ENCODE measurements at regions not wholly inside any gene's neighbourhood (a gene's known extent, or its start where the extent isn't known, plus 50 kb on each side); places are given as distances from the start of the nearest gene placed in this dataset.

- no peak for DNase-seq (ENCODE audit: extremely low read depth, insufficient read length)
These were observed 218.8 kb upstream of the MAP3K7 start for GRCh38 chr6:90805619-90806155.

DNA sequence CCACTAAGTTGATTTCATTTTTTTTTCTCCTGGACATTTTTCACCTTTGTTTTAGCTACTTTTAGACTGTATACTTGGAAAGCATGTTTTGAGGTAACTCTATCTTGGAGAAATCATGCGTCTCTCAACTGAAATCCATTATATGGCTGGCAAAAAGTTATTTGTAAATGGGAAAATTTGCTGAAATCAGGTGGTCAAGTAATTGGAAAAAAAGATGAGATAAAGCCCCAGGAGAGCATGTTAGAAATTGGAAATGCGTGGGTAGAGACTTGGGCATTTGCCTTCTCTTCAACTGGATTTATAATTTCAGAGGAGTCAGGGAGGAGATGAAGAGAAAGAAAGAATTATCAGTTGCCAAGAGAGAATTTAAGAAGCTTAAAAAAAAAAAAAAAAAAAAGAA, 217.1 kb upstream of the MAP3K7 start:
- H3K27me3 ChIP-seq (replicated peaks; ENCODE audit: control insufficient read depth, insufficient read depth, low read length), result no peaks in the 10 kb centered on the region; the same call in 1 of the 2 replicates
- no peak for DNase-seq (ENCODE audit: extremely low read depth, insufficient read length)
- no peaks in the 10 kb centered on the region for H3K36me3 ChIP-seq (ENCODE audit: control insufficient read depth, insufficient read depth, low read length)
- TF ChIP-seq, protein P1, sequence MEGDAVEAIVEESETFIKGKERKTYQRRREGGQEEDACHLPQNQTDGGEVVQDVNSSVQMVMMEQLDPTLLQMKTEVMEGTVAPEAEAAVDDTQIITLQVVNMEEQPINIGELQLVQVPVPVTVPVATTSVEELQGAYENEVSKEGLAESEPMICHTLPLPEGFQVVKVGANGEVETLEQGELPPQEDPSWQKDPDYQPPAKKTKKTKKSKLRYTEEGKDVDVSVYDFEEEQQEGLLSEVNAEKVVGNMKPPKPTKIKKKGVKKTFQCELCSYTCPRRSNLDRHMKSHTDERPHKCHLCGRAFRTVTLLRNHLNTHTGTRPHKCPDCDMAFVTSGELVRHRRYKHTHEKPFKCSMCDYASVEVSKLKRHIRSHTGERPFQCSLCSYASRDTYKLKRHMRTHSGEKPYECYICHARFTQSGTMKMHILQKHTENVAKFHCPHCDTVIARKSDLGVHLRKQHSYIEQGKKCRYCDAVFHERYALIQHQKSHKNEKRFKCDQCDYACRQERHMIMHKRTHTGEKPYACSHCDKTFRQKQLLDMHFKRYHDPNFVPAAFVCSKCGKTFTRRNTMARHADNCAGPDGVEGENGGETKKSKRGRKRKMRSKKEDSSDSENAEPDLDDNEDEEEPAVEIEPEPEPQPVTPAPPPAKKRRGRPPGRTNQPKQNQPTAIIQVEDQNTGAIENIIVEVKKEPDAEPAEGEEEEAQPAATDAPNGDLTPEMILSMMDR (IDR thresholded peaks at IDR 0.05; ENCODE audit: insufficient read depth, low read length, poor library complexity, severe bottlenecking), result no peak
- no peak overlapping the region for H3K4me3 ChIP-seq (replicated peaks; ENCODE audit: low read depth, low read length)

More at GRCh38 chr6:90805619-90806155, 218.8 kb upstream of the MAP3K7 start:
- Histone ChIP-seq H3K27me3 (replicated peaks; ENCODE audit: control insufficient read depth, insufficient read depth, low read length) (no peaks in the 10 kb centered on the region), H3K36me3 (ENCODE audit: control insufficient read depth, insufficient read depth, low read length) (no peaks in the 10 kb centered on the region), H3K4me3 (replicated peaks; ENCODE audit: low read depth, low read length) (no peak overlapping the region)
- TF ChIP-seq, protein P1 (IDR thresholded peaks at IDR 0.05; ENCODE audit: insufficient read depth, low read length, poor library complexity, severe bottlenecking), result no peak

DNA sequence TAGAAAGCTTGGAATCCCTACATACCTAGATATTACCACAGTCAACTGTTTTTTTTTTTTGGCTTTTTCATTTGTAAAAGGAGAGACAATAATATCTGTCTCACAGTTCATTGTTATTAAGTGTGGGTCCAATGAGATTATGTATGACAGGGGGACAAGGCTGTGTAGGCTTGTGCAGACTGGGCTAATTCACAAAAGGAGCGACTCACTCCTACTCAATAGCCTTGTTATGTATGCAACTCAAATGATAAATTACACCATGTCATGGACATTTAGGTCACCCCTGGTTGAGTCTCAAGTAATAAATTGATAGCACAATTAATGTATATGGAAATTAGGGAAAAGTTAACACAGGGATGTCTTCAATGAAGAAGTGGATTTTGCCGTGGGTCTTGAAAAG, 208.2 kb upstream of the MAP3K7 start:
- TF ChIP-seq, protein P1 (IDR thresholded peaks at IDR 0.05; ENCODE audit: insufficient read depth, low read length, poor library complexity, severe bottlenecking), result no peak
- DNase-seq (ENCODE audit: extremely low read depth, insufficient read length), result no peak
- Histone ChIP-seq H3K36me3 (ENCODE audit: control insufficient read depth, insufficient read depth, low read length) (no peaks in the 10 kb centered on the region), H3K27me3 (replicated peaks; ENCODE audit: control insufficient read depth, insufficient read depth, low read length) (no peaks in the 10 kb centered on the region; the same call in 1 of the 2 replicates), H3K4me3 (replicated peaks; ENCODE audit: low read depth, low read length) (no peak overlapping the region)

DNA sequence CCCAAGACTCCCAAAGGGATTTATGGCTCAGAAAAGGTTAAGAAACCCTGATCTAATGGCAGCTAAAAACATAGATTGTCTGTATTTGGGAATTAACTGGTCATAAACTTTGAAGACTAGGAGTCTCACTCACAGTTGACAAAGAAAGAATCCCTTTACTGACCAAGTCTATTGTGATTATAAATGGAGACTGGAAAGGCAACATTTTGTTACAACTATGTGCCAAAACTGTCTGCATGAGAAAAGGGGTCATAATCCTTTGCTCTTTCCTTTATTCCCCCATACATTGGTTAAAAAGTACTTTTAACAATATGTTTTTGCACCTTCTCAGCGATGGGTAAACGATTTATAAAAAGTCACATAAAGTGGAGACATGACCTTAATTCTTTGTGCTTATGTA, 206.9 kb upstream of the MAP3K7 start:
- no peaks in the 10 kb centered on the region for H3K36me3 ChIP-seq (ENCODE audit: control insufficient read depth, insufficient read depth, low read length)
- TF ChIP-seq, protein P1 (IDR thresholded peaks at IDR 0.05; ENCODE audit: insufficient read depth, low read length, poor library complexity, severe bottlenecking), result no peak
- no peak overlapping the region for H3K4me3 ChIP-seq (replicated peaks; ENCODE audit: low read depth, low read length)
- no peaks in the 10 kb centered on the region; the same call in 1 of the 2 replicates for H3K27me3 ChIP-seq (replicated peaks; ENCODE audit: control insufficient read depth, insufficient read depth, low read length)
- DNase-seq (ENCODE audit: extremely low read depth, insufficient read length), result no peak

DNA sequence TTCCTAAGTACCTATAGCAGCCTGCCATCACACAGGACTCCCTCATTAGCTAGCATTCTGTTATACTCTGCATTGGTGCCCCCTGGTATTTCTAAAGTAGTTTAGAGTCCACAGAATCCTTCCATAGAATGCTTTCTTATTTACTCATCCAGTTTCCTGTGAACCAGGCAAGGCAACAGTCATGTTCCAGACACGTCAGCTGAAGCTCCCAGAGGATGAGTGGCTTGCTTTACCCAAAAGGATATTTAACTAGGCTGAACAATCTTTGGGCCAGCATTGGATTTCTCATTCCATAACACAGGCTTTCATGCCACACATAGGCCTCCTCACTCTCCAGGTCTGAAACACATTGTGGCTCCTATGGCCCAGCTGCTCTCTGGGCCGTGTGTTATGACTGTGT, 203.8 kb upstream of the MAP3K7 start:
- no peaks in the 10 kb centered on the region for H3K36me3 ChIP-seq (ENCODE audit: control insufficient read depth, insufficient read depth, low read length)
- no peak overlapping the region for H3K4me3 ChIP-seq (replicated peaks; ENCODE audit: low read depth, low read length)
- DNase-seq (ENCODE audit: extremely low read depth, insufficient read length), result no peak
- H3K27me3 ChIP-seq (replicated peaks; ENCODE audit: control insufficient read depth, insufficient read depth, low read length), result no peaks in the 10 kb centered on the region; the same call in 1 of the 2 replicates
- TF ChIP-seq, protein P1 (IDR thresholded peaks at IDR 0.05; ENCODE audit: insufficient read depth, low read length, poor library complexity, severe bottlenecking), result no peak

GRCh38 chr6:90790058-90790457, 203.2 kb upstream of the MAP3K7 start:
- no peak overlapping the region for H3K4me3 ChIP-seq (replicated peaks; ENCODE audit: low read depth, low read length)
- no peak for DNase-seq (ENCODE audit: extremely low read depth, insufficient read length)
- H3K27me3 ChIP-seq (replicated peaks; ENCODE audit: control insufficient read depth, insufficient read depth, low read length), result no peaks in the 10 kb centered on the region; the same call in 1 of the 2 replicates

More at GRCh38 chr6:90790058-90790457, 203.2 kb upstream of the MAP3K7 start:
- H3K36me3 ChIP-seq (ENCODE audit: control insufficient read depth, insufficient read depth, low read length), result no peaks in the 10 kb centered on the region
- TF ChIP-seq, protein P1 (IDR thresholded peaks at IDR 0.05; ENCODE audit: insufficient read depth, low read length, poor library complexity, severe bottlenecking), result no peak
